ENCODE measurements at regions not wholly inside any gene's neighbourhood (a gene's known extent, or its start where the extent isn't known, plus 50 kb on each side); places are given as distances from the start of the nearest gene placed in this dataset.

DNA sequence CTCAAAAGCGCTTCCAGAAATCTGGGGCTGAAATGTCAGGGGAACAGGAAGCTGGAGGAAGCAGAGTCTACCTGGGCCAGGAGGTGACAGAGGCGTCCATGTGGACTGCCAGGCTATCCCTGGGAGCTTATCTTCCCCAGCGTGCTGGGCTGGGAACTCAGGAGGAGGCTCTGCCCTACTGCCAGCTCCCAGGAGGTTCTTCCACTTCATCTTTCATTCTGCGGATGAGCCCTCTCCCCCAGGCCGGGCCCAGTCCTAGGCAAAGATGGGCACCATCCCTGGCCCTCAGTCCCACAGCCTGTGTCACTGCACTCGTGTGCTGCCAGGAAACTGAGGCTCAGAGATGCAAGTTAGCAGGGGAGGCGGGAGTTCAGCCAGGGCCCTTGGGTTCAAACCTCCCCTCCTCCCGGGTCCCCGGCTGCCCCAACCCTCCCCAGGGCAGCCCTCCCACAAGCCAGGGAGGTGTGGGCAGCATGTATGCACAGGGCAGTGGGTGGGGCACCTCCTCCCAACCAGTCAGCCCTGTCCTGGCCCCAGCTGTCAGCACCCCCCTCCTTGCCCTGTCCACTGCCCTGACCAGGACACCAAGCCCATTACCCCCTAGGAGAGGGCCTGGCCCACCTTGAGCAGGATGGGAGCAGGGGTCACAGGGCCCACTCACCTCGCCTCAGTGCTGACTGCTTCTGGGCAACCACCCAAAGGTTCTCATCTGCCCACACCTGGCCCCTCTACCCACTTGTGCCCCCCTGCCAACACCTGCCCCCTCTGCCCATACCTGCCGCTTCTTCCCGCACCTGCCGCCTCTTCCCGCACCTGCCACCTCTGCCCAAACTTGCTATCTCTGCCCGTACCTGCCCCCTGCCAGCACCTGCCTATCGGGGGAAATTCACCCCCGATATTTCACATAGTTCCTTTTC is 226.0 kb downstream of the NPHP4 start:
- no peaks in the 10 kb centered on the region for H3K4me1 ChIP-seq (ENCODE audit: insufficient read depth)
- Mint-ChIP-seq H3K4me1 (peaks cover 46% of the 10 kb centered on the region), H3K27me3 (ENCODE audit: insufficient read depth, low read depth, poor library complexity) (peaks cover 24% of the 10 kb centered on the region), H3K9me3 (peaks cover 13% of the 10 kb centered on the region), H3K27ac (peak overlapping the region; percentile 98), H3K36me3 (ENCODE audit: low read depth) (peaks cover 8% of the 10 kb centered on the region; the same call in 2 of the 3 replicates), H3K4me3 (peak overlapping the region; percentile 56)
- H3K27ac ChIP-seq (ENCODE audit: low read depth) = no peak overlapping the region
- H3K9me2 ChIP-seq (ENCODE audit: insufficient read depth) = no peaks in the 10 kb centered on the region
- no peaks in the 10 kb centered on the region for H3K79me2 ChIP-seq (replicated peaks; ENCODE audit: insufficient read depth)
- TF ChIP-seq ETS1 (IDR thresholded peaks at IDR 0.05) (no peak), STAT1 (IDR thresholded peaks at IDR 0.05; ENCODE audit: unreplicated experiment) (no peak), EZH2phosphoT487 (IDR thresholded peaks at IDR 0.05; ENCODE audit: unreplicated experiment) (no peak)
- peak; percentile 17 for ATAC-seq
- no peaks in the 10 kb centered on the region for H3F3A ChIP-seq (replicated peaks; ENCODE audit: low read depth)
- no peak overlapping the region for H2AFZ ChIP-seq
- no peak for DNase-seq (ENCODE audit: low spot score)
- no peak overlapping the region for H3K4me3 ChIP-seq
- H4K20me1 ChIP-seq (replicated peaks; ENCODE audit: insufficient read depth) = no peaks in the 10 kb centered on the region
- no peak overlapping the region for H3K4me2 ChIP-seq
- no peaks in the 10 kb centered on the region for H3K27me3 ChIP-seq (ENCODE audit: insufficient read depth)
- H3K36me3 ChIP-seq (ENCODE audit: insufficient read depth) = peaks cover 7% of the 10 kb centered on the region; the same call in 1 of the 2 replicates

DNA sequence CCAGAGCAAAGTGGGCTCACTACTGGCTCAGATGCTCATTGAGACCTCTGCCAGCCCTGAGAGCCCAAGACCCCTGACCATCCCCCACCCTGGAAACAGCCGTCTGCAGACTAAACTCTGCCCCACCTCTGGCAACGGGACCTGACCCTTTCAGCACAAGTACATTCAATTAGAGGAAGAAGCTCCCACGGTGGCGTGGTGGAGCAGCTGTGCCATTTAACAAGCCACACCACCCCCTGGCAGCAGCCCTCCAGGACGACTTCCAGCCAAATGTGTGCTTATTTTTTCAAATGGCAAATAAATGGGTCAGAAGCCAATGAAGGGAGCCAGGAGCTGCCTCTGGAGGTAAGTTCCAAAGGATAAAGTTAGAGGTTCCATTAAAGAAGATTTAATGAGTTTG is 226.7 kb downstream of the NPHP4 start:
- Histone ChIP-seq H4K20me1 (replicated peaks; ENCODE audit: insufficient read depth) (no peaks in the 10 kb centered on the region), H3K27ac (ENCODE audit: low read depth) (no peak overlapping the region), H3F3A (replicated peaks; ENCODE audit: low read depth) (no peaks in the 10 kb centered on the region), H3K36me3 (ENCODE audit: insufficient read depth) (peaks cover 7% of the 10 kb centered on the region; the same call in 1 of the 2 replicates), H3K79me2 (replicated peaks; ENCODE audit: insufficient read depth) (no peaks in the 10 kb centered on the region), H3K4me3 (no peak overlapping the region), H3K27me3 (ENCODE audit: insufficient read depth) (no peaks in the 10 kb centered on the region), H2AFZ (no peak overlapping the region), H3K4me1 (ENCODE audit: insufficient read depth) (no peaks in the 10 kb centered on the region), H3K4me2 (no peak overlapping the region), H3K9me2 (ENCODE audit: insufficient read depth) (no peaks in the 10 kb centered on the region)
- DNase-seq (ENCODE audit: low spot score) = no peak
- Mint-ChIP-seq H3K4me1 (peaks cover 39% of the 10 kb centered on the region), H3K27me3 (ENCODE audit: insufficient read depth, low read depth, poor library complexity) (peaks cover 23% of the 10 kb centered on the region), H3K27ac (peak overlapping the region; percentile 48; the same call in 1 of the 2 replicates), H3K9me3 (peaks cover 18% of the 10 kb centered on the region), H3K4me3 (0 out of 3 replicates have a peak overlapping the region, but pooled peaks have one; percentile 16), H3K36me3 (ENCODE audit: low read depth) (peaks cover 11% of the 10 kb centered on the region)
- TF ChIP-seq POLR2AphosphoS5 (IDR thresholded peaks at IDR 0.05; ENCODE audit: low read depth) (no peak), EZH2phosphoT487 (IDR thresholded peaks at IDR 0.05; ENCODE audit: unreplicated experiment) (no peak), CREB1 (CRISPR knock-in tag; IDR thresholded peaks at IDR 0.05; ENCODE audit: low read depth) (no peak)
- no peak for ATAC-seq

GRCh38 chr1:5764959-5765358 is 227.3 kb downstream of the NPHP4 start:
- Histone ChIP-seq H3F3A (replicated peaks; ENCODE audit: low read depth) (no peaks in the 10 kb centered on the region), H4K20me1 (replicated peaks; ENCODE audit: insufficient read depth) (no peaks in the 10 kb centered on the region), H3K4me1 (ENCODE audit: insufficient read depth) (no peaks in the 10 kb centered on the region), H3K9me2 (ENCODE audit: insufficient read depth) (no peaks in the 10 kb centered on the region), H3K4me3 (no peak overlapping the region), H3K27ac (ENCODE audit: low read depth) (no peak overlapping the region), H3K27me3 (ENCODE audit: insufficient read depth) (no peaks in the 10 kb centered on the region), H2AFZ (no peak overlapping the region), H3K79me2 (replicated peaks; ENCODE audit: insufficient read depth) (no peaks in the 10 kb centered on the region), H3K4me2 (no peak overlapping the region), H3K36me3 (ENCODE audit: insufficient read depth) (peaks cover 7% of the 10 kb centered on the region; the same call in 1 of the 2 replicates)
- DNase-seq (ENCODE audit: low spot score) (no peak), ATAC-seq (no peak)
- Mint-ChIP-seq H3K9me3 (peaks cover 23% of the 10 kb centered on the region), H3K27me3 (ENCODE audit: insufficient read depth, low read depth, poor library complexity) (peaks cover 23% of the 10 kb centered on the region), H3K4me3 (no peak overlapping the region), H3K4me1 (peaks cover 39% of the 10 kb centered on the region), H3K27ac (no peak overlapping the region), H3K36me3 (ENCODE audit: low read depth) (peaks cover 12% of the 10 kb centered on the region)
- TF ChIP-seq CREB1 (CRISPR knock-in tag; IDR thresholded peaks at IDR 0.05; ENCODE audit: low read depth) = no peak
- no peak for TF ChIP-seq JUNB (IDR thresholded peaks at IDR 0.05; ENCODE audit: unreplicated experiment)
- TF ChIP-seq ZNF462 (CRISPR knock-in tag; IDR thresholded peaks at IDR 0.05) = no peak
- no peak for TF ChIP-seq ZNF331 (CRISPR knock-in tag; IDR thresholded peaks at IDR 0.05; ENCODE audit: low read depth)
- TF ChIP-seq STAT1 (IDR thresholded peaks at IDR 0.05; ENCODE audit: unreplicated experiment) = no peak
